NCI-H69 (cell line): ENCODE measurements at regions not wholly inside any gene's neighbourhood (a gene's known extent, or its start where the extent isn't known, plus 50 kb on each side); places are given as distances from the start of the nearest gene placed in this dataset.

ENCODE experiments used
- DNase-seq: peaks from one replicate; lab custom pipeline; 2025; lab: John Stamatoyannopoulos, UW

- peak; percentile 28 for DNase-seq
These were observed 50.6 kb upstream of the MRPS6 start for GRCh38 chr21:34022627-34023335.

- no peak for DNase-seq
These were observed 51.7 kb upstream of the MRPS6 start for GRCh38 chr21:34021726-34022125.

- DNase-seq: peak; percentile 33
These were observed 52.3 kb upstream of the MRPS6 start for GRCh38 chr21:34020983-34021553.

- DNase-seq: peak; percentile 99
These were observed 53.2 kb upstream of the MRPS6 start for GRCh38 chr21:34020005-34020847.

- DNase-seq: no peak
These were observed 54.0 kb upstream of the MRPS6 start for GRCh38 chr21:34019402-34019801.

GRCh38 chr21:34018910-34019309 is 54.5 kb upstream of the MRPS6 start:
- DNase-seq: peak; percentile 10

GRCh38 chr21:34018185-34018584 is 55.2 kb upstream of the MRPS6 start:
- no peak for DNase-seq

- DNase-seq: peak; percentile 34
These were observed 56.1 kb upstream of the MRPS6 start for GRCh38 chr21:34017039-34017961.

- no peak for DNase-seq
These were observed 60.7 kb upstream of the MRPS6 start for GRCh38 chr21:34012640-34013039.

GRCh38 chr21:34011660-34012059 is 61.7 kb upstream of the MRPS6 start:
- no peak for DNase-seq

- no peak for DNase-seq
These were observed 64.2 kb upstream of the MRPS6 start for GRCh38 chr21:34009193-34009592.

- no peak for DNase-seq
These were observed 64.8 kb upstream of the MRPS6 start for GRCh38 chr21:34008618-34009017.

- no peak for DNase-seq
These were observed 66.7 kb upstream of the MRPS6 start for GRCh38 chr21:34006611-34007168.

GRCh38 chr21:34004974-34005373 is 68.4 kb upstream of the MRPS6 start:
- DNase-seq: peak; percentile 16

GRCh38 chr21:34004013-34004938 is 69.1 kb upstream of the MRPS6 start:
- no peak for DNase-seq

GRCh38 chr21:34003428-34003827 is 70.0 kb upstream of the MRPS6 start:
- no peak for DNase-seq

GRCh38 chr21:34000375-34000774 is 73.0 kb upstream of the MRPS6 start:
- DNase-seq: no peak

GRCh38 chr21:33998809-33999208 is 74.6 kb upstream of the MRPS6 start:
- DNase-seq: no peak

GRCh38 chr21:33998402-33998801 is 75.0 kb upstream of the MRPS6 start:
- DNase-seq: no peak

GRCh38 chr21:33997436-33997835 is 75.9 kb upstream of the MRPS6 start:
- no peak for DNase-seq

- no peak for DNase-seq
These were observed 78.8 kb upstream of the ATP5PO start for GRCh38 chr21:33994373-33994772.
